K562 (cell line): ENCODE measurements at regions not wholly inside any gene's neighbourhood (a gene's known extent, or its start where the extent isn't known, plus 50 kb on each side); places are given as distances from the start of the nearest gene placed in this dataset.

Experiments
- ATAC-seq: fragments of 200-7000 bp; cut with Tn5 transposase; 3 replicates; pipeline ENCODE4 v1.9.1; 2020; ENCODE audit warnings: moderate library complexity
- BruUV-seq: library from RNA; stranded (reverse); fragments of 400-500 nt; replicated peaks from 2 replicates; lab custom pipeline; 2021; lab: Mats Ljungman, UMichigan
- CTCF ChIA-PET: fragments of 300-600 bp; formaldehyde crosslinking; extraction: SDS; loops from one replicate; lab custom pipeline; 2021; ENCODE audit warnings: low intra/inter-chr PET ratio; lab: Yijun Ruan, JAX
- POLR2A ChIA-PET: fragments of 300-600, 350-650 bp; sonication (Branson Sonifier 250); formaldehyde crosslinking; extraction: SDS; loops from one replicate; lab custom pipeline; 2021; ENCODE audit warnings: antibody characterized with exemption, inconsistent platforms; lab: Yijun Ruan, JAX
- DNase-seq, 4 experiments: peaks; one replicate each; pipeline versions ENCODE4 v3.0.0 to v3.0.0-alpha.2; 2011 to 2018; ENCODE audit warnings: low spot score in 3 of 4, mixed read lengths in 3 of 4; ENCODE audit errors: extremely low read depth in 1 of 4
- FAIRE-seq: peaks from 2 replicates; lab custom pipeline; 2011; peaks lifted over from hg19 to GRCh38; lab: Jason Lieb, UNC
- H2AFZ ChIP-seq: 2 replicates; pipeline ENCODE4 v1.6.0; 2011; ENCODE audit warnings: low read depth, low read length, control low read depth, inconsistent platforms
- H3K27ac ChIP-seq: fragments of 200-600 bp; 3 replicates; pipeline ENCODE4 v1.8.0; 2011; ENCODE audit warnings: low read depth, mild to moderate bottlenecking, control low read depth, inconsistent platforms, low read length, moderate library complexity, mixed read lengths; ENCODE audit errors: extremely low read depth
- H3K27me3 ChIP-seq, 2 experiments: fragments of 300-600 bp in 1 of 2; 2 replicates in 1 of 2; 3 replicates in 1 of 2; pipeline versions ENCODE4 v1.6.0 to v1.8.0; 2011; ENCODE audit warnings: inconsistent platforms in 2 of 2, low read length in 2 of 2, mild to moderate bottlenecking in 1 of 2, mixed read lengths in 1 of 2, moderate library complexity in 1 of 2; ENCODE audit not compliant: control insufficient read depth in 2 of 2, insufficient read depth in 2 of 2
- H3K36me3 ChIP-seq: fragments of 300-600 bp; 3 replicates; pipeline ENCODE4 v1.8.0; 2011; ENCODE audit warnings: mild to moderate bottlenecking, low read length, inconsistent platforms; ENCODE audit not compliant: control insufficient read depth, insufficient read depth
- H3K4me1 ChIP-seq, 2 experiments: fragments of 200-600 bp in 1 of 2; replicated peaks in 1 of 2; 2 replicates in 1 of 2; 3 replicates in 1 of 2; pipeline versions ENCODE4 v1.5.1 to v1.8.0; 2011; ENCODE audit warnings: inconsistent platforms in 2 of 2, low read length in 2 of 2, mild to moderate bottlenecking in 1 of 2, mixed read lengths in 1 of 2, moderate library complexity in 1 of 2; ENCODE audit not compliant: control insufficient read depth in 2 of 2, insufficient read depth in 2 of 2
- H3K4me2 ChIP-seq: 2 replicates; pipeline ENCODE4 v1.6.1; 2011; ENCODE audit warnings: low read length, control low read depth, inconsistent platforms, mixed read lengths; ENCODE audit not compliant: insufficient read depth
- H3K4me3 ChIP-seq: fragments of 200-600 bp; sonication (generic), shearing (Covaris generic); 2 replicates; pipeline ENCODE4 v1.5.1; 2016; ENCODE audit warnings: control low read depth, inconsistent platforms
- H3K79me2 ChIP-seq: fragments of 200-600 bp; 3 replicates; pipeline ENCODE4 v1.8.0; 2011; ENCODE audit warnings: low read length, inconsistent platforms; ENCODE audit not compliant: control insufficient read depth, insufficient read depth
- H3K9ac ChIP-seq, 2 experiments: 2 replicates each; pipeline versions ENCODE4 v1.6.0 to v1.6.1; 2011; ENCODE audit warnings: low read depth in 2 of 2, low read length in 2 of 2, control low read depth in 1 of 2, inconsistent platforms in 1 of 2, mild to moderate bottlenecking in 1 of 2, mixed read lengths in 1 of 2; ENCODE audit not compliant: insufficient read depth in 1 of 2
- H3K9me1 ChIP-seq: one replicate; pipeline ENCODE4 v1.6.0; 2011; ENCODE audit warnings: inconsistent platforms, mild to moderate bottlenecking, low read length, moderate library complexity; ENCODE audit not compliant: control insufficient read depth, insufficient read depth
- H3K9me3 ChIP-seq: replicated peaks from 2 replicates; pipeline ENCODE4 v1.5.1; 2011; ENCODE audit warnings: low read depth, low read length, inconsistent platforms; ENCODE audit not compliant: control insufficient read depth, insufficient read depth
- H4K20me1 ChIP-seq: replicated peaks from 2 replicates; pipeline ENCODE4 v1.6.1; 2011; ENCODE audit warnings: low read length, inconsistent platforms, mixed read lengths; ENCODE audit not compliant: control insufficient read depth, insufficient read depth
- MCM3 ChIP-seq: fragments of 450-650 bp; IDR thresholded peaks from 2 replicates; pipeline ENCODE4 v1.6.1; 2016
- MEF2D ChIP-seq: conservative IDR thresholded peaks from 2 replicates; pipeline ENCODE4 v1.6.1; 2016; ENCODE audit warnings: low read depth, missing genetic modification characterization, missing compliant biosample characterization
- NFATC3 ChIP-seq: fragments of 450-650 bp; IDR thresholded peaks from 2 replicates; pipeline ENCODE4 v1.6.1; 2017; ENCODE audit warnings: mild to moderate bottlenecking
- ZMIZ1 ChIP-seq, 2 experiments: fragments of 150-350 bp in 1 of 2; IDR thresholded peaks; 2 replicates each; pipeline ENCODE4 v1.6.1; 2012 to 2016; ENCODE audit warnings: low read depth in 2 of 2, low read length in 2 of 2, mild to moderate bottlenecking in 1 of 2, moderate library complexity in 1 of 2
- ZNF24 ChIP-seq: fragments of 450-650 bp; IDR thresholded peaks from 2 replicates; pipeline ENCODE4 v1.6.1; 2016
- ZNF561 ChIP-seq: fragments of 450-650 bp; formaldehyde crosslinking; conservative IDR thresholded peaks from 2 replicates; pipeline ENCODE4 v1.4.0; 2020; ENCODE audit warnings: mild to moderate bottlenecking, moderate library complexity
- ZNF589 ChIP-seq: fragments of 200-800 bp; sonication (Bioruptor generic); IDR thresholded peaks from 2 replicates; pipeline ENCODE4 v1.6.1; 2016; ENCODE audit warnings: low read depth, missing genetic modification characterization, missing compliant biosample characterization
- WGBS: fragments of 100-300 bp; shearing (Covaris generic); methylation state at CpG from one replicate; pipeline ENCODE4 v1.1.6; 2016; ENCODE audit warnings: low coverage, mixed read lengths; ENCODE audit not compliant: insufficient coverage; ENCODE audit errors: missing lambda C conversion rate; 5-methylcytosine and 5-hydroxymethylcytosine counted together
- in situ Hi-C: fragments of 300-500 bp; cut with MboI; formaldehyde crosslinking; loops from 4 replicates; pipeline ENCODE4 v1.15.0; 2018; ENCODE audit warnings: inconsistent platforms, mixed read lengths
- intact Hi-C: fragments of 100-400 bp; cut with micrococcal nuclease; formaldehyde crosslinking; loops from 2 replicates; pipeline ENCODE4 v1.14.2; 2022

- no peak overlapping the region for H3K27ac ChIP-seq
- H3K79me2 ChIP-seq = no peaks in the 10 kb centered on the region
- no peaks in the 10 kb centered on the region for H3K4me1 ChIP-seq
- no peak for ATAC-seq
- H3K9ac ChIP-seq = no peak overlapping the region
- in situ Hi-C loops (no loop called here), intact Hi-C loops (no loop called here)
- no peak overlapping the region for H3K4me3 ChIP-seq
- BruUV-seq = no TSS peak
- no peak overlapping the region for H3K4me2 ChIP-seq
- no peaks in the 10 kb centered on the region for H3K27me3 ChIP-seq
- ChIA-PET POLR2A (no interaction called here), CTCF (no interaction called here)
- H3K9me3 ChIP-seq = no peaks in the 10 kb centered on the region
- WGBS = 4% methylated on average over 2 of the region's 2 CpGs
- DNase-seq = no peak
- no peak for TF ChIP-seq NFATC3
- TF ChIP-seq ZNF24 = no peak
- no peak for TF ChIP-seq ZNF589 (CRISPR knock-in tag)
- TF ChIP-seq ZNF561 (CRISPR knock-in tag) = no peak
- TF ChIP-seq MEF2D (tag) = no peak
- TF ChIP-seq MCM3 = no peak
- no peak for TF ChIP-seq ZMIZ1 (IDR thresholded peaks at IDR 0.05; ENCODE audit: low read depth in 2 of 2, low read length in 2 of 2)
- H3K36me3 ChIP-seq = no peaks in the 10 kb centered on the region
- no peak for FAIRE-seq
- H4K20me1 ChIP-seq = no peaks in the 10 kb centered on the region
- no peaks in the 10 kb centered on the region for H3K9me1 ChIP-seq
- H2AFZ ChIP-seq = no peak overlapping the region
These were observed 1669.6 kb downstream of the MAT2B start for GRCh38 chr5:165175041-165175440.
